ENCODE measurements at regions not wholly inside any gene's neighbourhood (a gene's known extent, or its start where the extent isn't known, plus 50 kb on each side); places are given as distances from the start of the nearest gene placed in this dataset.

DNA sequence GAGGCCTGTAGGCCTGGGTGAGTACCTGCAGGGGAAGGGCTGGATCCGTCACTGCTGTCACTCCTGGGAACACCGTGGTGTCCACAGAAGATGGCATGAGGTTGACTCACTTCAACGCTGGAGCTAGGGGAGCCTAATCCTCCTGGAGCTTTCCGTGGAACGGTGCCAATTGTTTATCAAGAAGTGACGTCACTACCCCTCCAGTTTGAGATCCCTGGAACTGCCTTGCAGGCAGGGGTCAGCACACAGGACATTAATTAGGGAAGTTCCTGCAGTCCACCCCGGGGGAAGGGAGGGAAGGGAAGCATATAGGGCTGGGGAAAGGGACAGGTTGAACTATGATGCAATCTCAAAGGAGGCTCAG, 408.6 kb downstream of the GALR1 start:
- Histone ChIP-seq H3K4me1 (no peaks in the 10 kb centered on the region), H3K27me3 (no peaks in the 10 kb centered on the region), H3K36me3 (no peaks in the 10 kb centered on the region), H3K9me3 (no peaks in the 10 kb centered on the region), H3K4me3 (no peak overlapping the region), H3K27ac (no peak overlapping the region)
- no peak for TF ChIP-seq POLR2AphosphoS5 (IDR thresholded peaks at IDR 0.05)
- TF ChIP-seq, protein P1, sequence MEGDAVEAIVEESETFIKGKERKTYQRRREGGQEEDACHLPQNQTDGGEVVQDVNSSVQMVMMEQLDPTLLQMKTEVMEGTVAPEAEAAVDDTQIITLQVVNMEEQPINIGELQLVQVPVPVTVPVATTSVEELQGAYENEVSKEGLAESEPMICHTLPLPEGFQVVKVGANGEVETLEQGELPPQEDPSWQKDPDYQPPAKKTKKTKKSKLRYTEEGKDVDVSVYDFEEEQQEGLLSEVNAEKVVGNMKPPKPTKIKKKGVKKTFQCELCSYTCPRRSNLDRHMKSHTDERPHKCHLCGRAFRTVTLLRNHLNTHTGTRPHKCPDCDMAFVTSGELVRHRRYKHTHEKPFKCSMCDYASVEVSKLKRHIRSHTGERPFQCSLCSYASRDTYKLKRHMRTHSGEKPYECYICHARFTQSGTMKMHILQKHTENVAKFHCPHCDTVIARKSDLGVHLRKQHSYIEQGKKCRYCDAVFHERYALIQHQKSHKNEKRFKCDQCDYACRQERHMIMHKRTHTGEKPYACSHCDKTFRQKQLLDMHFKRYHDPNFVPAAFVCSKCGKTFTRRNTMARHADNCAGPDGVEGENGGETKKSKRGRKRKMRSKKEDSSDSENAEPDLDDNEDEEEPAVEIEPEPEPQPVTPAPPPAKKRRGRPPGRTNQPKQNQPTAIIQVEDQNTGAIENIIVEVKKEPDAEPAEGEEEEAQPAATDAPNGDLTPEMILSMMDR (IDR thresholded peaks at IDR 0.05) = no peak
- TF ChIP-seq EP300 (IDR thresholded peaks at IDR 0.05) = no peak
- no peak for TF ChIP-seq POLR2A (IDR thresholded peaks at IDR 0.05)
- no peak for DNase-seq
- WGBS, 2 donors = 63 to 65% methylated on average over 7 of the region's 7 CpGs
- intact Hi-C loops (cut with DNase I) = no loop called here

DNA sequence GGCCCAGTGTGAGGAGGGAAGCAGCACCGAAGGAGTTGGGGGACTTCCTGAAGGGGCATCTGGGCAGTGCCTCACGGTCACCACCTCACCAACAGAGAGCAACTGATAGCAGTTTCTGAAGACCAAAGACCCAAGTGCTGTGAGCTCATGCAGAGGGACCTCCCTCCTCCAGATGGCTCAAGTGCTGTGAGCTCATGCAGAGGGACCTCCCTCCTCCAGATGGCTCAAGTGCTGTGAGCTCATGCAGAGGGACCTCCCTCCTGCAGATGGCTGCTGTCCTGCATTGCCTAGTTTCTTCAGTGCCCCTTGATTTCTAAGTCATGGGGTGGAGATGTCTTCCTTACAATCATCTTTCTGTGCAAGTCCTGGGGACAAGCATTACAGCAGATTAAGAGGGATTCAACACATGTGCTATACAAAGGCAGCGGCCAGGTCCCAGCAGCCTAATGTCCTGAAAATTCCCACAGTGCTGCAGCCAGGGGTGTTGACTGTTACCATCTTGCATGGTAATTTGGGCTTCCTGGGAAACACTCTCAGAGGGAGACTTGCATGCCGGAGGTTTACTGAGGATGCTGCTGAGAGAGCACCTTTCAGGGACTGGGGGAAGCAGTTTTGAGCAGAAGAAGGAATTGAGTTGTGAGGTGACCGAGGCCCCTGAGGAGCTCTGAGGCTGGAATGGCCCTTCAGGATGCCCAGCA, 409.3 kb downstream of the GALR1 start:
- no peaks in the 10 kb centered on the region for H3K36me3 ChIP-seq

DNA sequence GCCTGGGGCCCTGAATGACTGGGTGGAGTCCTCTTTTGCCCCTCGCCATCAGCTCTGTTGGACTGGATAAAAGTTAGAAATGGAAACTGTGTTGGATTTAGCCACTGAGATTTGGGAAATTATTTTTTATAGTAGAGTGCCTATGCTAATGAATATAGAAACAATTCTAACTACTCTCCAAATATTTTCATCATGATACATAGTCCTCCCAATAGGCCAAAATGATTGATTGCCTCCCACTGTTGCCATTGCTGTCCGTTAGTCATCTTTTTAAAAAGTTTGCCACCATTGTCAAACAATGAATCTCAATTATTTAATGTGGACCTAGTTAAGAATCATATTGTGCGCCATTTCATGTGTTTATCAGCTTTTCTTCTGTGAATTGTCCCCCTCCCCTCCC, 417.0 kb downstream of the GALR1 start:
- H3K4me1 ChIP-seq = no peaks in the 10 kb centered on the region
- peaks cover 0 to 3% (median 0%) of the 10 kb centered on the region in 3 donors for H3K27me3 ChIP-seq
- H3K9me3 ChIP-seq = no peaks in the 10 kb centered on the region
- no peak overlapping the region for H3K4me3 ChIP-seq
- no peak for DNase-seq
- H3K36me3 ChIP-seq = no peaks in the 10 kb centered on the region
- intact Hi-C loops (cut with DNase I) = no loop called here
- TF ChIP-seq, protein P1 (IDR thresholded peaks at IDR 0.05) = no peak
- TF ChIP-seq POLR2A (IDR thresholded peaks at IDR 0.05) = no peak
- TF ChIP-seq EP300 (IDR thresholded peaks at IDR 0.05) = no peak
- no peak for TF ChIP-seq POLR2AphosphoS5 (IDR thresholded peaks at IDR 0.05)
- H3K27ac ChIP-seq = no peak overlapping the region
- 85 to 87% methylated on average over 3 of the region's 3 CpGs for WGBS, 2 donors

More for the DNA sequence above, 409.3 kb downstream of the GALR1 start:
- 73 to 89% methylated on average over 5 of the region's 5 CpGs for WGBS, 2 donors
- Histone ChIP-seq H3K27ac (no peak overlapping the region), H3K27me3 (no peaks in the 10 kb centered on the region), H3K9me3 (no peaks in the 10 kb centered on the region), H3K4me1 (no peaks in the 10 kb centered on the region), H3K4me3 (no peak overlapping the region)
- intact Hi-C loops (cut with DNase I) = no loop called here
- TF ChIP-seq EP300 (IDR thresholded peaks at IDR 0.05) = no peak
- no peak for TF ChIP-seq POLR2A (IDR thresholded peaks at IDR 0.05)
- TF ChIP-seq, protein P1 (IDR thresholded peaks at IDR 0.05) = no peak
- no peak for TF ChIP-seq POLR2AphosphoS5 (IDR thresholded peaks at IDR 0.05)
- no peak for DNase-seq

DNA sequence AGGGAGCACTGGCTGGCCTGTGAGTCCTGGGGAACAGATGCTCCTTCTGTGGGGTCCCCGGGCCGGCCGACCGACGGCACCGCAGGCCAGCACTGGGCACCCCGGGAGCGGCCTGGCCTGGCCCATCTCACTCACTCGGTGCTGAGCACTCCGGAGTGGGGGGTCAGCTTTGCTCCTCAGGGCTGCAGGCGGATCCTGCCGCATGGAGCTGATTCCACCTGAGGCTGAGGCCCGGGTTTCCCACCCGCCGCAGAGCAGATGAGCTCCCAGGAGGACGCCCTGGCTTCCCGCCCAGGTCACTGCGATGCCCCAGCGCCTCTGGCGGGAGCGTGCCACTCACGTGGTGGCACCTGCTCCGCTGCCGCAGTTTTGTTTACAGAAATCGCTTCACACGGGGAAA, 418.6 kb downstream of the GALR1 start:
- Histone ChIP-seq H3K36me3 (no peaks in the 10 kb centered on the region), H3K27ac (no peak overlapping the region), H3K4me3 (no peak overlapping the region), H3K4me1 (no peaks in the 10 kb centered on the region), H3K27me3 (peaks cover 0 to 3% (median 0%) of the 10 kb centered on the region in 3 donors), H3K9me3 (no peaks in the 10 kb centered on the region)
- 86 to 90% methylated on average over 26 of the region's 26 CpGs for WGBS, 2 donors
- no peak for DNase-seq
- TF ChIP-seq POLR2AphosphoS5 (IDR thresholded peaks at IDR 0.05) = no peak
- no peak for TF ChIP-seq POLR2A (IDR thresholded peaks at IDR 0.05)
- TF ChIP-seq, protein P1 (IDR thresholded peaks at IDR 0.05) = no peak
- TF ChIP-seq EP300 (IDR thresholded peaks at IDR 0.05) = no peak
- intact Hi-C loops (cut with DNase I) = no loop called here

DNA sequence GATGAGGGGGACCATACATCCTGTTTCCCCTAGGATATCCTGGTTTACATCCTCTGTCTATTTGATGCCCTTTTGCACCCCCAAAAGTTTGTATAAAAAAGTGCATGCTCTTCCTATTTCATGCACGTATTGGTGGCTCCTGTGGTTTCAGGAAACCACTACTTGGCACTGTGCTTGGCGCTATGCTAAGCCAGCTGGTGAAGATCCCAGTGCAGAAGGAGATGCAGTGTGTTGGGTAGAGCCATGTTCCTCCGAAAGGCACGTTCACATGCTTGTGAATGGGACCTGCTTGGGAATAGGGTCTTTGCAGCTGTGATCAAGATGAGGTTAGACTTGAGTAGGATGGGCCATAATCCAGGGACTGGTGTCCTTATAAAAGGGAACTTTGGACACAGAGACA, 419.7 kb downstream of the GALR1 start:
- H3K36me3 ChIP-seq = no peaks in the 10 kb centered on the region
- TF ChIP-seq EP300 (IDR thresholded peaks at IDR 0.05) = no peak
- TF ChIP-seq, protein P1 (IDR thresholded peaks at IDR 0.05) = no peak
- no peak for TF ChIP-seq POLR2A (IDR thresholded peaks at IDR 0.05)
- no peak overlapping the region for H3K27ac ChIP-seq
- H3K4me1 ChIP-seq = no peaks in the 10 kb centered on the region
- H3K9me3 ChIP-seq = no peaks in the 10 kb centered on the region
- H3K27me3 ChIP-seq = peaks cover 0 to 8% (median 0%) of the 10 kb centered on the region in 3 donors
- DNase-seq = no peak
- H3K4me3 ChIP-seq = no peak overlapping the region
- 61 to 81% methylated on average over 4 of the region's 4 CpGs for WGBS, 2 donors
- intact Hi-C loops (cut with DNase I) = no loop called here

Measured in sigmoid colon (tissue), 6 donors.